HG03575 (cell line): ENCODE measurements at regions not wholly inside any gene's neighbourhood (a gene's known extent, or its start where the extent isn't known, plus 50 kb on each side); places are given as distances from the start of the nearest gene placed in this dataset.

Experiments used
- ATAC-seq: cut with Tn5 transposase; IDR thresholded peaks from one replicate; pipeline ENCODE4 v1.9.1; 2021; ENCODE audit not compliant: unreplicated experiment, insufficient number of reproducible peaks, low FRiP score; ENCODE audit errors: extremely low read depth

DNA sequence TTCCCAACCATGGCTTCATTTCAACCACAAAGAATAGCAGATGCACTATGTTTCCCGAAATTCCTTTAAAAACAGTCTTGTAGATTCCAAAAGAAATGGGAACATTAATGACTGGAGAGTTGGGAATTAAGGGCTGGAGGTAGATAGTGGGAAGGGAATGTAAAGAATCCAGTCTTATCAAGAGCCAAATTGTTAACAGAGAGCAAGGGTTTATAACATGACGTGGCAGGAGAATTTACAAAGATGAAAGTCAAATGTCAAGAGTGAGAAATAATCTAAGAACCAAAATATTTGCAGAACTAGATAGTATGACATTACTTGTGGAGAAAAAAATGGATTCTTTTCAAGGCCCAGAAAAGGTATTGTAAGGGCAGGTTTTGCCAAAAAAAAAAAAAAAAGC is 200.9 kb downstream of the GRIN2B start:
- no peak for ATAC-seq

DNA sequence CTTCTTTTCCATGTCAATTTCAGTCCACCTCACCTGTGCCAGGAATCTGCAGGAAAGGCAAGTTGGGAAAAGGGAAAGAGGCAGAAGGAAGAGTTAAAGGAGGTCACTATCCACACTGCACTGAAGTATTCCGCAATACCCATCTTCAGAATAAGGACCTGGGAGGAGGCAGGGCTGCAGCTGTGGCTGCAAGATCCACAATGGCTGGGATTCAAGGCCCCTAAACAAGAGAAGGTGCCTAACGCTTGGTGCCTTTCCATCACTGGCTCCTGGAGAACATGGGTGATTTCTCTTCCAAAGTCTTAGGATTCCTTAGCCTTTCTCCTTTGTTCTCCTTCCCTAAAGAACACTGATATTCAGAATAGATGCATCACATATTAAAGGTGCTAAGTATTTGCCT is 204.0 kb downstream of the GRIN2B start:
- no peak for ATAC-seq

DNA sequence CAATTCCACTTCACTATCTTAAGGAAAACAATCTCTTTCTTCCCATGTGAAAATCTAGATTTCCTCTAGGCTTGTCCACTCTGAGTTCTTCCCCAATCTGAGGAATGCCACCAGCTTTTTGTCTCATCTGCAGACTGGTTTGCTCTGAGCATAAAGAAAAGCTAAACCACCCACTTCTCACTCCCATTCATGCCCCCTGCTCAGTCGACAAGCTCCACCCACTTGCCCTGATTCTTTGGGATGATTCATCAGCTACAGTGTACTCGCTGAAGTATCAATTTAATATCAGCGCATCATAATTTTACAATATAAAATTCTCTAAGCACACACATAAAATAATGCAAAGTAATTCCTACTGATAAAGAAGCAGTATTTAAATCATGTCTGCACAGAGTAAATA is 209.1 kb downstream of the GRIN2B start:
- ATAC-seq: no peak

DNA sequence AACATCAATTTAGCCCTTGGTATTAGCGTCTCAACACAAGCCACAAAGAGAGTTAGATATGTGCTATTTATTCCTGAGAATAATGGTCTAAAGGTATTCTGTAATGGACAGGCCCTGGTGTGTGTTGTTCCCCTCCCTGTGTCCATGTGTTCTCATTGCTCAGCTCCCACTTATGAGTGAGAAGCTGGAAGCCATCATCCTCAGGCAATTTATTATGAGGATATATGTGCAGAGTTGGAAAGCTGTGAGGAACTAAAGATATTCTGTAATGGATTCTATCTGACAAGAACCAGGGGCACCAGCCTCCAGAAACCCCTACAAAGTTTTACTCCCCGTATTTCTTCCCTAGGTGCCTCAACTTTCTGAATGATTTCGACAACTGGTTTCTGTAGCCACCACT is 210.8 kb downstream of the GRIN2B start:
- no peak for ATAC-seq

DNA sequence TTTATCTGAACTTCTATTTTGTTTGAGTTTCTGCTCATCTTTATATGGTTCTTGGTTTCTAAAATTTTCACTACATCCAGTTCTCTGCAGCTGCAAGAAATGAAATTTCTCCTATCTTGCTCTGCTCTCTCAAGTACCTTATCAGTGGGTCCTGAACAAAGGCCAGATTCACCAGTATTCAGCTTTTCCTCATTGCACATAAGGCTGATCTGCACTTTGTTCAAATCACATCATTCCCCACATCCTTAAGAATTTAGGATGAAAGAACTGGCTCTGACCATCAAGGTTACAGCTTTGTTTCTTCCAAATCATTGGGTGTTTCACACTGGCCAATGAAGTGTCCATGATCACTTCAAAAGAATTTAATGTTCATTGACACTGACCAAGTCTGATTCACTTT is 211.4 kb downstream of the GRIN2B start:
- no peak for ATAC-seq

DNA sequence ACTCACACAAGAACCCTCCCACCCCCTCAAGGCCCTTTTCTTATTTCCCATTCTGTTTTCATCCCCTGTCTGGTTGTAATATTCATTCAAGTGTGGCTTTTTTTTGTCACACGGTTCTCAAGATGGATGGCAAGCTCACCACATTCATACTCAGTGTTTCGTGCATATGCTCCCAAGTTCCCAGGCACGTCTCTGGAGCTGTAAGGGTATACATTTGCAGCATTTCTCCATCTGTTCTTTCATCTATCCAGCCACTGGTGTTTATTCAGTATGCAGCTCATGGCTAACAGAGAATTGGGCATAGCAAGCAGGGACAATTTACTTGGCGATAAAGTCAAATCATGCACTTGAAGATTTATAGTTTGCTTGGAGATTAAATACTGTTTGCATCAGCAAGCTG is 212.1 kb downstream of the GRIN2B start:
- ATAC-seq: no peak

DNA sequence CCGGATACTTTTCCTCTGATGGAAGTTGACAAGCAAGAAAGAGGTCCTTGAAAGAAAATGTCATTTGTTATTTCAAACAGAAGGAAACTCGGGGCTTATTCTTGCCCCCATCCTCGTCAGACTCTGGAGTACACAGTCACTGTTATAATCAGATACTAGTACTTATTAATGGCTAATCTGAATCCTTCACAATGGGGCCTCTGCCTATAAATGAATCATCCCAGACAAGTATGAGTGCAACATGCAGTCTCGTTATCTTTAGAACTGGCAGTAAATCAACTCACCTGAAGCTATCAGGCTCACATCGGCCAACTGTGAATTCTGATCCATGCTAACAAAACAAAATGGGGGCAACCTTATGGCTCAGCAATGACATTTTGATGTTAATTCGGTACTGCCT is 216.7 kb downstream of the GRIN2B start:
- no peak for ATAC-seq

DNA sequence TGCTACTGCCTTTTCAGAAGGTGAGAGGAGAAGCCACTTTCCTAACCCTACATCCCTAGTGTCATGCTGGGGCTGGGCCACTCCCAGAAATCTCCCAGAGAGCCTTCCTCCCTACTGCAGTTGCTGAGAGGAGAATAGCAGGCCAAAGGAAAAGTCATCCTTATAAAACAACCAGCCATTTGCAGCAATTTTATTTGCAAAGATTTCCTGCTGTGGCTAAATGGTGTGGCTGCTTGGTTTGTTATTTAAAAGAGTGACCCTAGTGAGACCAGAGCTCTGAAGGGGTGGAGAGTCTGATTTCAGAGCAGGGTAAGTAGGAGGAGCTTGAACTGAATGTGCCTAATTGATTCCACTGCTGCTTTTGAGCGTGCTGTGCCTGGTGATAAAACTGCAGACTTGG is 232.0 kb downstream of the GRIN2B start:
- no peak for ATAC-seq

DNA sequence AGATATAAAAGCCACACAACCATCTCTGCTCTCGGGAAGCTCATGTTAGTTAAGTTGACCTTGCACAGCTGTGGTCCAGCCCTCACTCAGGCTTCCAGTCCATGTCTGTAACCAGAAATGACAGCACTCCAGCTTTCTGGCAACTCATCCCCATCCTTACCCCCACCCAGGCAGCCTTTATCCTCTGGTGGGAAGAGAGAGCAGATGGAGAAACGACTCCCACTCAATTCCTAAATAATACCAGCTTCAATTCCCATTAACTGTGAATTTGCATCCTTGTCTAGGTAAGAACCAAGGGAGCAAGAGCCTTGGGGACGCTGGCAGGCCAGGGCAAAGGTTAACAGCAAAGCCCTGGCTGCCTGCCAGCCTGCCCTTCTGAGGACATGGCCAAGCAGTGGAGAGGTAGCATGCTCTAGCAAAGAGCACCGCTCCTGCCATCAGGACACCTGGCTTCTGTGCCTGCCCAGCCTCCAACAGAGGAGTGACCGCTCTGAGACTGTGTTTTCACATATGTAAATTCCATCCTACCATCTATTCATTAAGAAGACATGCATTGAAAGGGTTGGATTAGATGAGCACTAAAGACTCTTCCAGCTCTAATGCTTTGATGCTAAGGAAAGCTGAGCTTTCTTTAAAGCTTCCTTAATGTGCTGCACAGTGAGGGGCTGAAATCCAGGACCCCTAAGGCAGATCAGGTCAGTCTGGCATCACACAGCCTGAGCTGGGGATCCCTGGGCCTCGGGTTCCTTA is 236.1 kb downstream of the GRIN2B start:
- no peak for ATAC-seq

DNA sequence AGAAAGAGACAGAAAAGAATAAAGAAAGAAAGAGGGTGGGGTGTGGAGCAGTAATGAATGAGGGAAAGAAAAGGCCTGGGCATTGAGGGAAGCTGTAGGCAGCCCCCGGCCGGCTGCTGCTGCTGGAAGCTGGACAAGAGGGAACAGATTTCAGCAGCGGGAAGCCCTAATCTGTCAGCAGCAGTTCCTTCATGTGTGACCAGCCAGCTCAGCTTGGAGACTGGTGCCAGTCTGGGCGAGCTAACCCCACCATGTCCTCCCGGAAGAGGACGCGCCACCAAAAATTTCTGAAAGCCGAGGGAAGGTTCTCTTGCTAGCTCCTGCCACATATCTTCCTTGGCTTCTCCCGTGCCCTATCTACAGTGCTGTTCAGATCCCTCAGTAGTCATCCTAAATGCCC is 236.8 kb downstream of the GRIN2B start:
- ATAC-seq: no peak

DNA sequence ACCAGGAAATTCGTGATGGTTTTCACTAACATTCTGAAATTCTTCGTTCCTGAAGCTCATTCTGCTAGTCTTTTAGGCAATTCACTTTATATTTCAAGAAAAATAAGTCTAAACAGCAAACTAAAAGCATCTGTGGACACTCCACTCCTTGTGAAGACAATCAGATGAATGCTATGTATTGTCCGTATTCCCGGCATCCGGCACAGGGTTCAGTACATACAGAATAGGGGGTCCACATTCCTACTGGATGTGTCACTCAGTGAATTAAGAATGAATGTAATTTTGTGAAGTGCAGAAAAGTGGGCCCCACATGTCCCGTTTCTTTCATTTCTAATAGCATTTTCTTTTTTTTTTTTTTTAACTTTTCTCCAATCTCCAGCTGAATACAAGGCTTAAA is 241.3 kb downstream of the GRIN2B start:
- no peak for ATAC-seq

DNA sequence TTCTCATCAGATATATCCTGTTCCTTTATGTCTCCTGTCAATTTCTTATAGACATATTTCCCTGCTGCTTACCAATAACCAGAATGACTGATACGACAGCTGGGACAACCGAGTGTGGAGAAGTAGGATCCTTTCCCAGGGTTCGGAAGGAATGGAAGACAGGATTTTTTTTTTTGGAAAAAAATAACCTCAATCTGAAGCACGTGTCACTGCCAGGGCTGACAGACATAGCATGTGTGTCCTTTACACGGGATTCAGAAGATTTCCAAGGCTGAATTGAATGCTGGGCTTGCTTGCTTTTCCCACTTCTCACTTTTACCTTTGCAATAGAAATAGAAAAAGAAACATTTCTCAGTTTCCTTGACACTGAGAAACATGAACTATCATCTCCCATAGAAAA is 245.7 kb downstream of the GRIN2B start:
- no peak for ATAC-seq

DNA sequence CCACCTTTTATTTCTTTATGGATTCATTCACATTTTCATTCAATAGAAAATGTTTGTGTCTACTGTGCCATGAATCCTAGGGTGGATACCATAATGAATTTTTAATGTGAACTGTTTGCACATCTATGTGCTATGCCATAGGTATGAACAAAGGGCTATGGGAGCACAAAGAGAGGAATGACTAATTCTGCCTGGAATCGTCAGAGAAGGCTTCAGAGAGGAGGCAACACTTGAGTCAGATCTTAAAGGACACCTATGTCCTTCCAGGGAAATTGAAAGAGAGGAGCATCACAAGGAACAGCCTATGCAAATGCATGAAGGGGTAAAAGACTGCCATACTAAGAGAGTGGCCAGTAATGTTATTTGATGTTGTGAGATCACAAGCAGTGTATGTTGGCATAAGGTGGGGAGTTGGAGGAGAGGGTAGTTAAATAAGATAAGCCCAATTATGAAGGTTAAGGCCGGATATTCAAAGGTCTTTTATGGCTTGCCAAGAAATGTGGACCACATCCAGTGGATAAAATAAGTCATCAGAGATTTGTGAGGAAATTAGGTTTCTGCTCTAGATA is 246.7 kb downstream of the GRIN2B start:
- no peak for ATAC-seq

DNA sequence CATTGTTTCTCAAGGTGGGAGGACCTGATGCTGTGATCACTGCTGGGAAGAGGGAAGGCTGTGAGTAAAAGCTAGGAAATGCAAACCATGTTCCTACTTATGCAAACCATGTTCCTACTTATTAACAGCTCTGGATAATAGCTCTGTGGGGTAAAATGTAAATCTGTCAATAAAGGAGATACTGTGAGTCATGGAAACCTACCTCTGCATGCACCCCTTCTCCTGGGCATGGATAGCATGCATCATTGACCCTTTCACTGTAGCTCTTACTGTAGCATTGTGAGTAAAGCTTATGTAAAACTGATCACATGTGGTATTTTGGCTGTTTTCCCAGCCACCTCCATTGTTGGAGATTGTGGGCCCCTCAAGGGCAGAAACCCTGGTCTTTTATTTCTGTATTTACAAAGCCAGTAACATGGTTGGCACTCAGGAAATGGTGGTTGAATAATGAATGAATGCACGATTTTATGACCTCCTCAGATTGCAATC is 253.7 kb downstream of the GRIN2B start:
- no peak for ATAC-seq

DNA sequence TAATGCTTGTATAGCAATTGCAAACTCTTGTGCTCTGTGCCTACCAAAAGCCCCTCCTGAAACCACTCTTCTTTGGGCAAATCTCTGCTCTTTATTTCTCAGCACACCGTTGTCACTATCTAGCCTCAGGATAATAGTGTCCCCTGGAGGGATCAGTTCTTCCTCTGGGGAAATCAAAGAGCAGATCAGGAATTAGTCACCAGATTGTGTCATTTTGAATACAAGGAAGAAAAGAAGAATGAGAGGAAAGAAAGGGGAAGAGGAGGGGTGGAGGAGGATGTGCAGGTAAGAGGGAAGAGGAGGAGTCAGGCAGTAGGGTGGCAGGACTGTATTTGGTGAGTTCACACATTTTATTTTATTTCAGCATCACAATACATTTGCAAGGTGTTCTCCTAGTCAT is 256.4 kb downstream of the GRIN2B start:
- no peak for ATAC-seq

DNA sequence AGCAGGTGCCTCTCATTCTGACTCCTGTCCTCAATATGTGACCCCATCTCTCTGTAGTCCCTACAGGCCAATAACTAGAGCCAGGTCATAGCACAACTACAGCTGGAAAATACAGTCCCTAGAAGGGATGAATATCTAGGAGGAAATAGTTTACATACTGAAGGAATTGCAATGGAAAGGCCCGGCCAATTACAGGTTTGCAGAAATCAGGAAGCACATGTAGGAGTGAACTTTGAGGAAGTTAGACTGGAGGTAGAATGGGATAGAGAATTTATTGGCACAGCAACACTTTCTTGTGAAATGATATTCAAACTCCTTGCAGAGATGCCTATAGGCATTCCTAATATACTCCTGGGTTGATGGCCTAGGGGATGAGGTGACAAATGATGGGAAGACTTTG is 257.3 kb downstream of the GRIN2B start:
- no peak for ATAC-seq

DNA sequence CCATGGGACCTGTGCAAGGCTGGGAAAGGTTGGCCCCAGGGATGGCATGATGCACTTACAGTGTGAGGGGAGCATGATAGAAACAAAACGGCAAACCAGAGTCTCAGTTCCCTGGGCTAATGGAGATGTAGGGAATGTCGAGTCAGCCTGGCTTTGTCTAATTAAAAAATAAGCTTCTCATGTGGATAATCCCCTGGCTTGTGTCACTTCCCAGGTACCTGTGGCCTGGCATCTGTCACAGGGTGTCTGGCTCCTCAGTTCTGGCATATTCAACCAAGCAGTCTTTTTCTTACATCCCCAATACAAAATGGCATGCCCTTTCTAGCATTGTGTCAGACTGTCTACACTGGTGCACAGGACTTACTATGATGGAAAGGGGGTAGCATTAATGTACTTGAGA is 261.4 kb downstream of the GRIN2B start:
- ATAC-seq: no peak

DNA sequence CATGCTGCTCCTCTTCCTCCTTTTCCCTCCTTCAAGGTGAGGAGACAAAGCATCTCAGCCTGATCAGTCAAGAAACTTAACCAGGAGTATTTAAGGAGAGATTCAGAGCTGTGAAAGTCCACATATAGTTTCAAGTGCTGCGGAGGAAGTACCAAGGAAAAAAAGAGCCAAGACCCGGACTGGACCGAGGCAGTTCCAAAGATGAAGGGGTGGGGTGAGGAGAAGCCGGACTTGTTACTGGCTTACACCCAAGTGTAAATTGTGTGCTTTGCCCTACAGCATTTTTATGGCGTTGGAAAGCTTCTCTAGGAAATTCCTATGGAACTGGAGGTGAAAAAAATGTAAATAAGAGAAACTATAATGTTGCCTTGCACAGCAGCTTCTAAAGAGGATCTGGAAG is 263.1 kb downstream of the GRIN2B start:
- no peak for ATAC-seq

DNA sequence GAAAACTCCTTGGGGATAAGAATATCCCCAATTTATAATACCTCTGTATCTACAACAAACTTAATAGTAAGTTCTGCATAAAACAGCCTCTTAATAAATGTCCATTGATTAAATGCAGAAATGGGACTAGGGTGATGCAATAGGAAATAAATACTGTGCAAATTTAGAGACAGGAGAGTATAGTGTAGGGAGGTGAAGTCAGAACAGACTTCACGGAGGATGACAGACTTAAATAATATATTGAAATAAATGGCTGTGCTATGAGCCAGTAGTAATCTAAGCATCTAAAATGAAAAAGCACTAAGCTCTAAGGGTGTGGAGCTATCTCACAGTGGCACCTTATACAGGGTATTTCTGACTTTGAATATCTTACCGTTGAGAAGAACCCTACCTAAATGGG is 265.3 kb downstream of the GRIN2B start:
- no peak for ATAC-seq

DNA sequence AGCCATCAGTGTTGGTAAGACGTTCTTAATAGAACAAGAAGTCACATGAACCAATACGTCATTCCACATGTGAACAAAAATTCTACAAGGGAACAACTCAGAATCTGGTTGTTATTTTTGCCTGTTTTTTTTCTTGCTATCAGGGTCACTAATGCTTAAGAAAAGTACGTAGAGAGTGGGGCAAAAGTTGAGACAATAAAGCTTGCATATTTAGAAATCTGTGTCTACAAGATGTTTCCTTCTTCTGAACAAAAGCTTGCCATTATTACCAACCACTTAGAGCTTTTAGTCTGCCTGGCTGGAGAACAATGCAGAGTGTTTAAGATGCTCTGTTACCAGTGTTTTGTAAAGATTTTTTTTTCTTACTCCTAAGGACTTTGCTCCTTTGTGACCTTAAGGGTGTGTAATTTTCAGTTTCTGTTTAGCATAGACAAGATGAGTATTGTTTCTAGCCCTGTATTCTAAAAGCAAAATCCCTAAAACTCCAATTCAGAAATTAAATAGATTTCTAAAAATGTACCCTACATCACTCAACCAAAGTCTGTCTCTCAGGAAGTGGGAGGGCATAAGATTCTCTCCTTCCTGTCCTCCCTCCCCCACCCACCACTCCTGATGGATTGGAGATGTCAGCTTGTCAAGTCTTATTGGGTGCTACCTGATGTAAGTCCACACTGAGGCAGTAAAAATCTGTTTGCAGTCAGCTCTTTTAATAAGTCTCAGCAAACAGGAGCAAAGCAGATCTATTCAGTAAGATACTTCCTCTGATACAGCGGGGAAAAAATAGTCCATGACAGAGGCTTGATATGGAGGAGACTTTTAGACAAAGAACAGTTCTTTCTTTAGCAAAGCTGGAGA is 267.6 kb downstream of the GRIN2B start:
- no peak for ATAC-seq
